NCI-H1694 treated with DMSO at 0.1 percent for 48 hours (cell line): ENCODE measurements at regions not wholly inside any gene's neighbourhood (a gene's known extent, or its start where the extent isn't known, plus 50 kb on each side); places are given as distances from the start of the nearest gene placed in this dataset.
"Not testable (repeated sequence)": the region's sequence is repeated elsewhere in the genome, so short reads cannot be mapped to it uniquely, and the experiment has no call there.

ENCODE experiments used
- DNase-seq: peaks from one replicate; lab custom pipeline; 2025; lab: John Stamatoyannopoulos, UW

DNA sequence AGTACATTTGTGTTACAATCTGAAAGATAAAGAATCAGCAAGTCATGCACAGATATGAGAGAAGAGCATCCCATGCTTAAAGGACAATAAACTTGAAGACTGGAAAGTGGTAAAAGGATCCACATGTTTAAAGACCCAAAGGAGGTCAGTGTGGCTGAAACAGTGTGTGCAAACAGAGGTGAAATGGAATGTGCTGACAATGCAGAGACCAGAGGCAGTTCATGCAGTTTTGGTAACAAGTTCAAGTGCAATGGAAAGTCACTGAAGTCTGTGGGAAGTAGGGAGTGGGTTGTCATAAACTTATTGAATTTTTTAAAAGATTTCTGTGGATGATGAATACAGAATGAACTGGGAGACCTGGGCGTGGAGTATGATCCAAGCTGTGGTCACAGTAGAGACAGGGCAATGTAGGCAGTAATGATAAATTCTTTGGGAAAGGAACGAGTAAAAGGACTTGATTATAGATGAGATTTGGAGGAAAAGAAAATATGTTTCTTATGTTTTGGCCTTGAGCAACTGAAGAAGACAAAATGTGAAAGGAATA, 408.0 kb downstream of the HGF start:
- no peak for DNase-seq

DNA sequence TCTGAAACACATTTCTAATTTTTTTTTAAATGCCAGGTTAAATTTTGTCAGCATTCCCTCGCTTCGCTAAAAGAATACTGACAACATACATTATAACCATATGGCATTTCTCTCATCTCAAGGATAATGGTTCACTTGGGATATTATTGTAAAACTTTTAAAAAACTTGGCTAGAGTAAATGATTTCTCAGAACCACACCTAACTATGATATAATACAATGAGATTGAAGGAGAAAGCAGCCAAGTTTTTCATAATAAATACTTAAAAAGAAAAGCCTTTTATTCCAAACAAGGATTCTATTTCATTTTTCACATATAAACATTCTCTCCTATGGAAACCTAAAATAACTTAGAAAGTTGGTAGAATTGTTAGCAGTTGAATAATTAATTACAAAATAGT, 413.9 kb downstream of the HGF start:
- DNase-seq, result no peak

DNA sequence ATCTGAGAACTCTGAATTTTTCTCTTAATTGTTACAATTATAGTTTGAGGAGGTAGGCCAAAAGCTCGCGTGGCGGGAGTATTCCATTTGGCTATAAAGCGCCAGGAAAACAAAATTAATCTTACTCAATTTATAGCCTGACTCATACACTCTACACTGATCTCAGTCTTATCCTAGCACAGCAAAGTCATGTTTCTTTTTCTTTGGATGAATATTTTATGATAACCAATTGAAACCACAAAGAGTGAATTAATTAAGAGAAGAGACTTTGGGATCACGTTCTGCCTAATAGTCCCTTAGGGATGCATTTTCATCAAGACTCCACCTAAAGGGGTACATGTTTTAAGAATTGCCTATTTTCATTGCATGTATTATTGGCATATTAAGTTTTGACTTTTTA, 420.8 kb downstream of the HGF start:
- DNase-seq, result no peak

DNA sequence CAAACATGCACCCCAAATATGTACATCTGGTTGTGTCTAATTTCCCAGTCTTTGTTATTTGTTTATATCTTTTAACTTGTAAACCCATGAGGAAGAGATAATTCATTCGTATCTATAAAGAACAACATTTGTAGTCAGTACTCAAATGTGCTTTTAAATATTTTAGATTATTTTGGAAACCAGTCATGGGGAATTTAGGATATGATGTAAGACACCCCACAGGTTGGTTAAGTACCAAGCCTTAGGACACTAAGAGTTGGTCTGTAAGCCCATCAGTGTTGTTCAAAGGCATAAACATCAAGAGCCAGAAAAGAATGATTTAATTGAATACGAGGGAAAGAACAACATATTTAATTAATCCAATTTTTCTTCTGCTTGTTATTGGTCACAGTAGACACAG, 421.1 kb upstream of the SEMA3C start:
- DNase-seq, result no peak

DNA sequence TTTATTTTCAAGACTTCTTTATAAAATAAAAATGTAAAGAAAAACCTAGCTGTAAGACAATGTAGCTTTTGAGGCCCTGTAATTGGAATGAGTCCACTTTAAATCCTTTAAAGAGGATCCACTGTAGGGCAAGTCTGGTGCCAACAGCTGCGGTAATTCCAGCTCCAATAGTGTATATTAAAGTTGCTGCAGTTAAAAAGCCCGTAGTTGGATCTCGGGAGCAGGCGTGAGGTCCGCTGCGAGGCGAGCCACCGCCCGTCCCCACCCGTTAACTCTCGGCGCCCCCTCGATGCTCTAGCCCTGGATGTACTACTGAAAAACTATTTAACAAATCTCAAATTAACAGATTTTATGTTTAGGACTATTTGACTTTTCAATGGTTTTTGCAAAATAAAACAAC, 414.7 kb upstream of the SEMA3C start:
- DNase-seq, result no peak

DNA sequence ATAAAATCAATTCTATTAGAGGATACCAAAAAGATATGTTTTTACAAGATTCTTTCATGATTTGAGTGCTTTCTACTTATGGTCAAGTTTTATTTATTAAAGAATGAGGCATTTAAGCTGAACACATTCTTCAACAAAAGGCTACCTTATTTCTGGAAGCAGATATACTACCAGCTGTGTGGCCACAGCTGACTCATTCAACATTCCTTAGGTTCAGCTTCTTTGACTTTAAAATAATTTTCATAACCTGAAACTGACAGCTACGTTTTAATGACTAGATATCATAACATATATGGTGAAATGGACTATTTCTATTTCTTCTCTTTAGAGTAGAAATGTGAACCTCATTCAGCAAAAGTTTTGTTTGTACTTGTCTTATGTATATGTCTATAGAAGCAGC, 414.2 kb upstream of the SEMA3C start:
- no peak for DNase-seq

DNA sequence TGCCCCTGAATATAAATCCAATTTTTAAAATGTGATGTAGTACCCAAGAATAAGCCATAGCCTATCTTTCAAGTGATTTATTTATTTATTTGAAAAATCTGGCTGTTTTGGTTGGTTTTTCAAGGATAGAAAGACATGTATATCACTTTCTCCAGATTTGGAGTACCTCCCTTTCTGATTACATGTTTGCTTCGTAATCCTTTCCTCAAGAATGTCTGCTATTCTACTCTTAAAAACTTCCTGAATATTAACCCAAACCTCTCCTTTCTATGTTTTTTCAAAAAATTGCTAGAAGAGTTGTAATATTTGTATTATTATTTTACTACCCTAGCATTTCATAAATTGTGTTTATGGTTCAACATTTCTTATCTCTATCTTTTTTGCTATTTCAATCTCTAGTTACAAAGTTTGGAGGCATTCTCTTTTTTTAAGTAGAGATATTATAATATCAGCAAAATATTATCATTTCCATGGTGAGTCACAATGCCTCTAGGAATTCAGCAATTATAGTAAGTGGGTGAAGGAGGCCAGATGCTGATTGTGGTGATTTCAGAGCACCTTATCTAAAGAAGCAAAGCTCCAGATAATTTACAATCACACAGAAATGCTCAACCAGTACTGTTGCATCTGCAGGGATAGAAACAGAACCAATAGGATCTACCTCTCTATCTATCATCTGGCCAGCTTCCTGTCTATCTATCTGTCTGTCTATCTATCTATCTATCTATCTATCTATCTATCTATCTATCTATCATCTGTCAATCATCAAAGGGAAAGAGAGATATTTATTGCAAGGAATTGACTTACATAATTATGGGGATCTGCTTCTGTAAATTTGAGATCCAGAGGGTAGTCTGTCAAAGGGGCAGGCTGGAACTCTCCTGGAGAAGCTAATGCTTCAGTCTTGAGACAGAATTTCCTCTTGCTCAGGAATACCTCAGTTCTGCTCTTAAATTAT, 412.5 kb upstream of the SEMA3C start:
- no peak for DNase-seq

DNA sequence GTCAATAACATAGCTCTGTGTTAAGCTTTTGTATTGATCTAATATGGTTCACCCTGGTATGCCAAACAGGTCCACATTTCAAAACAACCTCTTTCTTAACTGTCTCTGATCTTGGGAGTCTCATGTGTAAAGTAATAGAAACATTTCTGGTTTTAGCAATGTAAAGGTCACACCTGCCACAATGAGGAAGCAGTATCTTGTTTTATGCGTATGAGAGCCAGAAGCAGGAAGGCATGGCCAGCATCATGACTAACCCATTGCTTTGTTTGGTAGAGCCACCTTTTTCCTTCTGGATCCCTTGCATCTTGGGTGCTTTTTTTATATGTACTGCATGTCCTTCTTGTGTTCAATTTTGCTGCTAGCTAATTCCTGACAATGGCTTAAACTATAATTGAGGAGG, 411.3 kb upstream of the SEMA3C start:
- DNase-seq, result no peak

DNA sequence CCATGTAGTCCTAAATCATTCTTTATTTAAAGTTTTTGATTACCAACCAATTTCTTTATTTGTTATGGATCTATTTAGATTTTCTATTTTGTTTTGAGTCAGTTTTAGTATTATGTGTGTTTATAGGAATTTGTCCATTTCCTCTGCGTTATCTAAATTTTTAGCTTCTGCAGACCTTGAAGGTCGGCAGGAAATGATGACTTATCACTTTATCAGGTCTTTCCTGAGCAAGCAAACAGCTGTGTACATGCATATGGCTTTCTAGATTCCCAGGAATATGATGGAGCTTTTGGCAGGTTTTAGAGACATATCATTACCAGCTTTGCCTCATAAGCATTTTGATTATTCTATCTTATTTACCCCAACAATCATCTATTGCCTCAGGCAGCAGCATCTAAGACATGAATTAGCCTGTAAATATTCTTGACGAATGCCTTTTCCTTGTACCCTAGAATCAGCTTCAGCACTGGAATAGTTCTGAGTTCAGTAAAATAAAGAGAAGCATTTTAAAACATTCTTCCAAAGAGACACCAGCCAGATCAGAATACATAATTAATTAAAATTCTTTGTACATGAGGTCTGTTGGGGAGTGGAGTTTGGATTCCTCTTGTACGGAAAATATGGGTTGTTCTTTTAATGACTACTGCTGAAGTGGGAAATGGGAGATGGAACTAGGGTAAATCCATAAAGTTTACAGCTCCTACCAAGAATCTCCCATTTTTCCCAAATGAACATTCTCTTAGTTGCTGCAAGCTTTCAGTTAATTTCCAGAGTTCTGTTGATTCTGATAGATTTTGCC, 408.8 kb upstream of the SEMA3C start:
- DNase-seq, result no peak

DNA sequence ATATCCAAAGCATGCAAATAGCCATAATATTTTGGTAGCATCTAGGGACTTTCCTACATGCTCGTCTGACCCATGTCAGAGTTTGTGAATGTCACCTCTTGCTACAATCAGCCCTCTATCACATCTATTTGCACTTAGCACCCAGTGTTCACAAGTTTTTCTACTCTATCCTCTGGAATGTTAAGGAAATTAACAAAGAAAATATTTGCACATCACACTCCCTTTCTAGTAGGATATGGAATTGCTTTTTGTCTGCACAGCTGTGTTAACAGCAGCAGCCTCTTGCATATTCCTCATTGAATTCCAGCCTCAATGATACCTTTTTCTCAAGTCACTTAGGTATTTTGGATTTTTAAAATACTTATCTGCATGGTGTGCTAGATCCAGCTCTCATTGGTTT, 403.1 kb upstream of the SEMA3C start:
- no peak for DNase-seq

DNA sequence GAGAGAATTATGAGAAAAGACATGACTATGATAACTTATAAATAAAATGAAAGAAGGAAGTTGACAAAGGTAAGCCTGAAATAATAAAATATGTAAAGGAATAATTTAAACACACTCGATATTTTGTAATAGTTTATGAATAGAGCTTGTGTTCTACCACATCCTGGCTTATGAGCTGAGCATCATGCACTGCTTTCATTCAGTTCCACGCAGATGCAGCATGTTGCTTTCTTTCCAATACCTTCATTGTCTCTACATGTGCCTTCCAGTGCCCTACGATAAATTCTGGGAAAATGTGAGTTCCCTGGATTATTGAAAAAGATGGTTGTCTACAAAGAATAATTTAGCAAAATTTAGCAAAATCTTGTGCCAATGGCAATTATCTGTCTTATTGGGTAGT, 398.9 kb upstream of the SEMA3C start:
- no peak for DNase-seq

DNA sequence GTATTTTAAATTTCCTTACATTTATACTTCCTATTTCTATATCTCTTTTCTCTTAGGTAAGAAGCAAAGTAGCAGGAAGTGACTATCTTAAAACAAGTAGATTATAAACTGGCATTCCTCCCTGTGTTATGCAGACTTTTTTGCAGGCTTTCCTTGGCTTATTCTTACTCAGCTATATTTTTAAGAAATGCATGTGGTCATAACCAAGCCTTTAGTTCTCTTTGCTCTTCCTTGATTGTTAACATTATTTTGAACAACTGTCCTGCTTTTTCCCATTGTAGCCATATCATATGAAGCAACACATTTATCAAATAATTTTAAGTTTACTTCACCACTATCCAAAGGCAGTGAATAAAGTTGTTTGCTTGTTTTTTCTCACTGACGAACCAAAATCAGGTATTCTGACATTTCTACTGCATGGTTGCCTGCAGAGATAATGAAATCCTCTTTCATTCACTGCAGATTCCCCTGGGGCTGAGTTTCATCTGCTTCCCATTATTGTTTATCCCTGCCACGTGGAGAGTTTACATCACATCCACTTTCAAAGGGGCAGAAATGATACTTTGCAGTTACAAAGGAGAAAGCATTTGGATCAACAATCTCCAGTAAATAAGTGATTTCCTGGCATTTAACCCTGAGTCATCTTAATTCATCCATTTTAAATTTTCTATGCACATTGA, 389.9 kb upstream of the SEMA3C start:
- no peak for DNase-seq

DNA sequence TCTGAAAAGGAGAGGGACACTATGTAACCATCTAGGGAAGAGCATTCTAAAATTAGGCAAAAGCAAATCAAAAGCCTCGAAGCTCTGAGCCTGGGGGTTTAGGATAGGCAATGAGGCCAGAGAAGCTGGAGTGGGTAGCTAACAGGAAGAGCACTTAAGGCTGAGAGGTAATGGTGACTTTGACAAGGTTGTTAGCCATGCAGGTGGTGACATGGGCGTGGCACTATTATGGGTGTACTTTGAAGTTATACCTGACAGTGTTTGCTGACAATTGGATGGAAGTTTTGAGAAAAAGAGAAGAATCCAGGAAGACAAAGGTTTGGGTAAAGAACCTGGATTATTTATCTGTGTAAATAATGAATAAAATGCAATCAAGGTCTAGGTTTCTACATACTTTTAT, 383.0 kb upstream of the SEMA3C start:
- no peak for DNase-seq

DNA sequence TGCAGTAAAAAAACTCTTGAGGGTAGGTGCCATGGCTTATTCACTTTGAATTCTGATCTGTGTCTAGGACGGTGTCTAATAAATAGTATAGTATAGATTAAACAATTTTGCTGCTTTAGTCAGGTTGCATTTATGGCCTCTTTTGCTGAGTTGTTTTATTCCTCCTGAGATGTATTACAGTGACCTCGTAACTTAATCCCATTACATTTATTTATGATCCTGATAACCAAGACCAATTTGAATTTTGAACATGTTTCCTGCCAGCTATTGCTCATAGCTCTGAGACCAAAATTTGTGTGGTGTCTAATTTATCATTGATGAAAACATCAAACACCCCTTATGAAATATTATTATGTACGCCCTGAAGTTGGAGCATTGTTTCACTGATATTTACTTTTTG, 381.9 kb upstream of the SEMA3C start:
- no peak for DNase-seq

DNA sequence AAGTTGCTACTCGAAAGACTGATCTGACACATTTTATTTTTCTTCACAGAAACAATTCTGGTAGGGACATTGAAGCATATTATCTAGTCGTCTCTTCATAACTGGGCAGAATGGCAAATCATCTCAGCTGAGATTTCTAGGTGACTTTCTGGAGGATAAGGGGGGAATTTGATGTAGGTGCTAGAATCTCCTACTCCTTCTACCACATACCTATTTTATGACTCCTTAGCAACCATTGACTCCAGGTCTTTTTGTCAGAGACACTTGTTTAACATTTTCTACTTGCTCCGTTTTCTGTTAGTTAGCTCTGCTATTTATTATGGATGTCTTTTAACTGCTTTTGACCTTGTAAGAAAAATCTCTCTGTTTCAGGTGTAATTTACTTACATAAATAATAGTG, 380.9 kb upstream of the SEMA3C start:
- no peak for DNase-seq

DNA sequence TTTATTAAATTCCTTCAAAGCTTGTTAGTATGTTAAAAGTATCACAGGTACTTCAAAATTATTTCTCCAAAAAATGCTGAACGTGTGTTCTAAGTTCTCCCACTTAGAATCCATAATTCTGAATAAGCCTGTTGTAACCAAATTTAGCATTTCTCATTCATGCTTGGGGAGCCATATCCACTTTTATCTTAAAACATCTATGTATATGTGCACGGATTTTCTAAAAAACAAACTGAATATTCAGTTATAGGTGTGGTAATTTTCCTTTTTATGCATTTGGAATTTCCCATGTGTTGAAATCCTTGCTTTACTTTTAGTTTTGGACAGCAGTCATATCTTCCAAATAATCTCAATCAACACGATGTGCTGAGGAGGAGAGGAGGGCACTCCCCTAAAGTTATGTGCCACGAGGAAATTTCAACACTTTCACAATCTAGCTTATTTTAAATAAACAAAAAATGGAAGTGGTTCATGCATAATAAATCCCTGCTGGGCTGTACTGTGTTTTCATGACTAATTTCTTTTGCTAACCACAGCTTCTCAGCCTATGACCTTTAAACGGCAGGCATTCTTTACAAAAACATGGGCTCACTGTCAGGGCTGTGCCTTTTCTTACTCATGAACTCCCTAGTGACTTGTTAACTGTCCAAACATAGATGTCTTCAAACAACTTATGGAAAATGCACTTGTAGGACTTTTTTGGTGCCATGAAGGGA, 380.3 kb upstream of the SEMA3C start:
- DNase-seq, result no peak

DNA sequence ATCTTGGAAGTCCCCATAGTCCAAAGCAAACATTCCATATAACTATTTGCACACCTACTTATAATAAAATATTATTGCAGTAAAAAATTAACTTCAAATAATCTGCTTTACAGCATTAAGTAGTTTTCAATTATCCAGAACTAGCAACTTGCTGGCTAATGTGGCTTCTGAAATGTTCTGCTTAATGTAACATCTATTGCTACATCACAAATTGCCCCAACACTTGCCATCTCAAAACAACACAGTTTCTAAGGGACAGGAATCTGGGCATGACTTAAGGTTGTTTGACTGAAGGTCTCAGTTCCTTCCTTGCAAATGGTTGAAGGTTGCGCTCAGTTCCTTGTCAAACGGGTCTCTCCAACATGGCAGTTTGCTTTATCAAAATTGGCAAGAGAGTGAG, 378.5 kb upstream of the SEMA3C start:
- DNase-seq, result no peak

DNA sequence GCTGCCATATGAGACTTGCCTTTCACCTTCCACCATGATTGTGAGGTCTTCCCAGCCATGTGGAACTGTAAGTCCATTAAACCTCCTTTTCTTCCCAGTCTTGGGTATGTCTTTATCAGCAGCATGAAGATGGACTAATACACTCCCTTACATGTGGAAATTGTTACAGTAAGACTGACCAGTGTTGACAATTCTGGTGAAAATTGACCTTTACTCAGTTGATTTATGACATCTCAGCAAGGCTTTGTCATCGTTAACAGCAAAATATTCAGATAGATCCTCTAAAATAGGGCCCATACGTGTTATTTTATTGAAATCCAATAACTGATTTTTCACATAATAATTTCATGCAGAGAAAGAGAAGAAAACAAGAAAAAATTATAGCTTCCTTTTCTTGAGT, 377.9 kb upstream of the SEMA3C start:
- DNase-seq, result no peak

DNA sequence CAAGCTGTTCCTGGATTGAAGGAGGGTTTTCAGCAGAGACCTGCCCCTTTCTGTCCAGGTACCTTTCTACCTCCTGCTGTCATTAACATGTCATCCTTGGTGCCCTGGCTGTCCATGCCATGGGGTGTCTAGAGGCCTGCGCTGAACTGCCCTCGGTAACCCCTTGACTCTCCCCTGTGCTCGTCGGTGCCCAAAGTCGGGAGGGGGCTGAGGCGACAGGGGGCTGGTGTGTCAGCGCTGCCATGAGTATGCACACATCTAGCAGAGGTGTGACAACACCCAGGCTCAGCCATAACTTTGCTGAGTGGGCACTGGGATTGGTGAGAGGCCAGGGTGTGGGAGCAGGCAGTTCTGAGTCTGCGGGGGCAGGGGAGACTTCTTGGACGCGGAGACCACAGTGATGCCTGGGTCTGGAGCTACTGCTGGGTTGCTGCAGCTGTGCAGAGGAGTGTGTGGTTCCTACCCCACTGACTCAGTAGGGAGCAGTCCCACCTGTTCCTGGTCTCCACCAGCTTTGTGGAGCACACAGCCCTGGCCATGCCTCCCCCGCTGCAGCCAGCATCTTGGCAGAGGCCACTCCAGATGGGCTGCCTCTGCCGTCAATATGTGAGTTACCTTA, 376.2 kb upstream of the SEMA3C start:
- DNase-seq, result no peak

DNA sequence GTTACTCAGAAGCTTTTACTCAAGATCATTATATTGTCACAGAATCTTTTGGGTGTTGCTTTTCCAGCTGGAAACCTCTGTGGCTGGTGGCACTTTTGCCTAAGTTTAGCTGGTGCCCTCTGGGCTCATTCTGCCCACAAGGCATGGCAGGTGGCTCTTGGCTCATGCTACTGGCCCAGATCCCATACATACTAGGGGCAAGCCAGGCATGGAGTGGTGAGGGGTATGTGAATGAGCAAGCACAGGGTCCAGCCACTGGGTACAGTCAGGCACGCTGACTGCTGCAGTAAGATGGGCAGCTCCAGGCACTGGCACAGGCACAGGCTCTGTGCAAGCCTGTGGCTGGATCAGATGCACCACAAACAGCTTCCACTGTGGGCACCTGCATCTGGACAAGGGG, 375.0 kb upstream of the SEMA3C start:
- DNase-seq, result no peak

DNA sequence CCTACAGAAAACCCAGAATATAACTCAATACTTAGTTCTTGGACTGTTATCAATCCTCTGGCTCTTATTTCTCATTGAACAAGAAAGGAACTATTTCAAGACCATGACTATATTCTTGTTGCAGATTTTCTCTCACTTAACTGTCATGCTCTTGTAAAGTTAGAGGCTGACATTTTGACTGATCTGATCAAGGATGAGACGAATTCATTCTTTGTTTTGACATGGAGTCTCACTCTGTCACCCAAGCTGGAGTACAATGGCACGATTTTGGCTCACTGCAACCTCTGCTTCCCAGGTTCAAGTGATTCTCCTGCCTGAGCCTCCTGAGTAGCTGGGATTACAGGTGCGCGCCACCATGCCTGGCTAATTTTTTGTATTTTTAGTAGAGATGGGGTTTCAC, 367.9 kb upstream of the SEMA3C start:
- not testable (repeated sequence) for DNase-seq
